ENCODE measurements at regions not wholly inside any gene's neighbourhood (a gene's known extent, or its start where the extent isn't known, plus 50 kb on each side); places are given as distances from the start of the nearest gene placed in this dataset.

- TF ChIP-seq CTCF (conservative IDR thresholded peaks at IDR 0.05; ENCODE audit: low read depth, low read length), result no peak
- no peak for TF ChIP-seq POLR2A (IDR thresholded peaks at IDR 0.05; ENCODE audit: low read depth, low read length)
- no peak for TF ChIP-seq NFE2L2 (IDR thresholded peaks at IDR 0.05; ENCODE audit: low read depth, low read length)
- TF ChIP-seq USF2 (IDR thresholded peaks at IDR 0.05; ENCODE audit: low read depth, low read length), result no peak
- no peak for TF ChIP-seq SMC3 (IDR thresholded peaks at IDR 0.05; ENCODE audit: low read depth, low read length)
- no peak for TF ChIP-seq MXI1 (IDR thresholded peaks at IDR 0.05; ENCODE audit: borderline replicate concordance, low read depth, low read length)
- no peak for TF ChIP-seq MAZ (IDR thresholded peaks at IDR 0.05; ENCODE audit: borderline replicate concordance, low read depth, low read length)
- TF ChIP-seq ELK1 (IDR thresholded peaks at IDR 0.05; ENCODE audit: borderline replicate concordance, low read depth, low read length), result no peak
- TF ChIP-seq RAD21 (IDR thresholded peaks at IDR 0.05; ENCODE audit: low read length), result no peak
These were observed 280.5 kb downstream of the VRK1 start for GRCh38 chr14:97077687-97078086.

Data from IMR-90 (cell line).